HL-60 (cell line): ENCODE measurements at regions not wholly inside any gene's neighbourhood (a gene's known extent, or its start where the extent isn't known, plus 50 kb on each side); places are given as distances from the start of the nearest gene placed in this dataset.

ENCODE experiments used
- DNase-seq, 2 experiments: peaks; one replicate each; pipeline ENCODE4 v3.0.0-alpha.2; 2010 to 2020; ENCODE audit warnings: low read depth in 1 of 2, low spot score in 1 of 2
- H3K27ac ChIP-seq: fragments of 250-450 bp; sonication (Bioruptor Pico); replicated peaks from 2 replicates; pipeline ENCODE4 v1.5.1; 2020; ENCODE audit warnings: mild to moderate bottlenecking, moderate library complexity
- H3K27me3 ChIP-seq: fragments of 250-450 bp; sonication (Bioruptor Pico); 2 replicates; pipeline ENCODE4 v1.5.1; 2021; ENCODE audit warnings: mild to moderate bottlenecking, moderate library complexity; ENCODE audit not compliant: insufficient read depth, poor library complexity, severe bottlenecking
- H3K4me3 ChIP-seq: replicated peaks from 2 replicates; pipeline ENCODE4 v1.5.1; 2011; ENCODE audit warnings: mild to moderate bottlenecking, control low read depth, low read length; ENCODE audit not compliant: insufficient read depth
- CTCF ChIP-seq: IDR thresholded peaks from one replicate; pipeline ENCODE4 v1.5.1; 2011; ENCODE audit warnings: low read length, control low read depth, inconsistent platforms; ENCODE audit not compliant: insufficient read depth
- GABPA ChIP-seq: IDR thresholded peaks from 2 replicates; pipeline ENCODE4 v1.6.1; 2012; ENCODE audit warnings: low read depth
- POLR2AphosphoS5 ChIP-seq: IDR thresholded peaks from 2 replicates; pipeline ENCODE4 v1.6.1; 2012; ENCODE audit warnings: low read depth
- REST ChIP-seq: IDR thresholded peaks from 2 replicates; pipeline ENCODE4 v1.6.1; 2012; ENCODE audit warnings: low read depth; ENCODE audit not compliant: insufficient replicate concordance
- SPI1 ChIP-seq: IDR thresholded peaks from 2 replicates; pipeline ENCODE4 v1.6.1; 2012; ENCODE audit warnings: low read depth, mild to moderate bottlenecking, borderline replicate concordance

DNA sequence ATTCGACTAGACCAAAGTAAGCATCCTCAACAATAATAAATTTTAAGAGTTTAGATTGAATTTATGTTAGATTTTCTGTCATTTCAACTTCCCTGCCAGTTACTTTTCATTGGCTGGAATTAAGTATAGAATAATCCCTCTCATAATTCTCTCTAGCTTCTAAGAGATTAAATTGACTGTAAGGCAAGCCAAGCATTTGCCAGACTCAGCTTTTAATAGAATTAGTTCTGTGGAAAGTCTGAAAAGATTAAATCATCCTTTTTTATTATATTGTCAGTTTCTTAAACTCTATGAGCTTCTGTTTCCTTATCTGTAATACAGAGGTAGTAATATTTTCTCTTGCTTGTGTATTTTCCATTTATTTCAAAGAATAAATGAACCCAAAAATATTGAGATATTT, 77.9 kb upstream of the ZNF804A start:
- Histone ChIP-seq H3K27ac (no peak overlapping the region), H3K27me3 (no peaks in the 10 kb centered on the region), H3K4me3 (no peak overlapping the region)
- TF ChIP-seq GABPA: no peak
- TF ChIP-seq REST: no peak
- TF ChIP-seq POLR2AphosphoS5: no peak
- TF ChIP-seq SPI1: no peak
- TF ChIP-seq CTCF: no peak
- DNase-seq: no peak

GRCh38 chr2:184523732-184524131, 74.6 kb upstream of the ZNF804A start:
- TF ChIP-seq REST (no peak), CTCF (no peak), GABPA (no peak), SPI1 (no peak), POLR2AphosphoS5 (no peak)
- H3K27ac ChIP-seq: no peak overlapping the region
- no peaks in the 10 kb centered on the region for H3K27me3 ChIP-seq
- no peak for DNase-seq
- no peak overlapping the region for H3K4me3 ChIP-seq

- no peaks in the 10 kb centered on the region for H3K27me3 ChIP-seq
- no peak for DNase-seq
- no peak for TF ChIP-seq REST
- TF ChIP-seq GABPA: no peak
- no peak for TF ChIP-seq CTCF
- no peak for TF ChIP-seq POLR2AphosphoS5
- TF ChIP-seq SPI1: no peak
- H3K27ac ChIP-seq: no peak overlapping the region
- no peak overlapping the region for H3K4me3 ChIP-seq
Observed at GRCh38 chr2:184524551-184525382, 73.6 kb upstream of the ZNF804A start.
